ENCODE measurements at regions not wholly inside any gene's neighbourhood (a gene's known extent, or its start where the extent isn't known, plus 50 kb on each side); places are given as distances from the start of the nearest gene placed in this dataset.

DNA sequence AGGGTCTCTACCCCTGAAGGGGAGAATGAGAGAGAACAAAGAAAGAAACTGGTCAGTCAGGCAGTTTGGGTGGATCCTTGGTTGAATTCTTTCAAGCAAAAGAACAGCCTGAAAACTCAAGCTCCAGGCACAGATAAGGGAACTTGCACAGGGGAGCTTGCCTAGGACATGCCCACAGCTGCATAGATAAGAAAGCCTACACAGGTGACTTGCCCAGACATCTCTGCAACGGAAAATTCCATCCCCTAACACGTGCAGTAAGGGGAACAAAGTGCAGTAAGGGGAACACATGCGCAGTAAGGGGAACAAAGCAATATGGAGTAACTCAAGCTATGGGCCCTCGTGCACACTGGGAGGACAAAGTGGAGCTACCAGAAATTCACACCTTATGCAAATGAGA, 540.1 kb upstream of the MIS18BP1 start:
- no peak for DNase-seq
- Mint-ChIP-seq H3K4me3 (ENCODE audit: low read depth, unreplicated experiment) (no peak overlapping the region), H3K36me3 (ENCODE audit: insufficient read depth, unreplicated experiment) (no peaks in the 10 kb centered on the region), H3K9me3 (ENCODE audit: low read depth, unreplicated experiment) (peaks cover 6% of the 10 kb centered on the region), H3K4me1 (ENCODE audit: low read depth, unreplicated experiment) (no peaks in the 10 kb centered on the region), H3K27ac (ENCODE audit: unreplicated experiment) (no peak overlapping the region), H3K27me3 (ENCODE audit: unreplicated experiment) (no peaks in the 10 kb centered on the region)
- intact Hi-C loops (cut with micrococcal nuclease; ENCODE audit: unreplicated experiment) = no loop called here
- CTCF ChIA-PET = interaction anchor here (0.6 kb wide), 1 partner anchor 9 kb away, joined by 3 read pairs; no protein-coding TSS in a partner anchor
- TF ChIP-seq, protein P1, sequence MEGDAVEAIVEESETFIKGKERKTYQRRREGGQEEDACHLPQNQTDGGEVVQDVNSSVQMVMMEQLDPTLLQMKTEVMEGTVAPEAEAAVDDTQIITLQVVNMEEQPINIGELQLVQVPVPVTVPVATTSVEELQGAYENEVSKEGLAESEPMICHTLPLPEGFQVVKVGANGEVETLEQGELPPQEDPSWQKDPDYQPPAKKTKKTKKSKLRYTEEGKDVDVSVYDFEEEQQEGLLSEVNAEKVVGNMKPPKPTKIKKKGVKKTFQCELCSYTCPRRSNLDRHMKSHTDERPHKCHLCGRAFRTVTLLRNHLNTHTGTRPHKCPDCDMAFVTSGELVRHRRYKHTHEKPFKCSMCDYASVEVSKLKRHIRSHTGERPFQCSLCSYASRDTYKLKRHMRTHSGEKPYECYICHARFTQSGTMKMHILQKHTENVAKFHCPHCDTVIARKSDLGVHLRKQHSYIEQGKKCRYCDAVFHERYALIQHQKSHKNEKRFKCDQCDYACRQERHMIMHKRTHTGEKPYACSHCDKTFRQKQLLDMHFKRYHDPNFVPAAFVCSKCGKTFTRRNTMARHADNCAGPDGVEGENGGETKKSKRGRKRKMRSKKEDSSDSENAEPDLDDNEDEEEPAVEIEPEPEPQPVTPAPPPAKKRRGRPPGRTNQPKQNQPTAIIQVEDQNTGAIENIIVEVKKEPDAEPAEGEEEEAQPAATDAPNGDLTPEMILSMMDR (IDR thresholded peaks at IDR 0.05; ENCODE audit: unreplicated experiment) = no peak
- BruUV-seq (replicated peaks) = no TSS peak

DNA sequence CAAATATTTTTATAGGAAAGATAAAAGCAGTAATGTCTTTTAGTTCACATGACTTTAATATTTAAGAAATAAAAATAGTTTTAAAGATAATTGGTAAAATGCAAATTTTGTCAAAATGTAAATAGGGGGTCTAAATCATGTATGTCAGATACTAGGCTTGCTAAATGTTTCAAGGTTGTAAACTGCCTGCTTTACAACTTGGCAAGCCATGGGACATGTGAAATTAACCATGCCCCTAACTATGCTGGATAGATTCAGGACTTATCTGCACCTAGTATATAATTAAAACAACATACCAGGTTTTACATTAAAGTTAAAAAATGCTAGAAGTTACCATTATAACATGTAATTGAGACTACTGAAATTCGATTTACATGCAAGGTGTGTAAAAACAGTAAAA, 537.3 kb upstream of the MIS18BP1 start:
- intact Hi-C loops (cut with micrococcal nuclease; ENCODE audit: unreplicated experiment) = no loop called here
- no TSS peak for BruUV-seq (replicated peaks)
- H3K36me3 Mint-ChIP-seq (ENCODE audit: insufficient read depth, unreplicated experiment) = no peaks in the 10 kb centered on the region
- no peaks in the 10 kb centered on the region for H3K4me1 Mint-ChIP-seq (ENCODE audit: low read depth, unreplicated experiment)
- DNase-seq = no peak
- TF ChIP-seq, protein P1 (IDR thresholded peaks at IDR 0.05; ENCODE audit: unreplicated experiment) = no peak
- CTCF ChIA-PET = no interaction called here
- H3K27me3 Mint-ChIP-seq (ENCODE audit: unreplicated experiment) = no peaks in the 10 kb centered on the region
- no peak overlapping the region for H3K4me3 Mint-ChIP-seq (ENCODE audit: low read depth, unreplicated experiment)
- H3K27ac Mint-ChIP-seq (ENCODE audit: unreplicated experiment) = no peak overlapping the region
- peaks cover 6% of the 10 kb centered on the region for H3K9me3 Mint-ChIP-seq (ENCODE audit: low read depth, unreplicated experiment)

DNA sequence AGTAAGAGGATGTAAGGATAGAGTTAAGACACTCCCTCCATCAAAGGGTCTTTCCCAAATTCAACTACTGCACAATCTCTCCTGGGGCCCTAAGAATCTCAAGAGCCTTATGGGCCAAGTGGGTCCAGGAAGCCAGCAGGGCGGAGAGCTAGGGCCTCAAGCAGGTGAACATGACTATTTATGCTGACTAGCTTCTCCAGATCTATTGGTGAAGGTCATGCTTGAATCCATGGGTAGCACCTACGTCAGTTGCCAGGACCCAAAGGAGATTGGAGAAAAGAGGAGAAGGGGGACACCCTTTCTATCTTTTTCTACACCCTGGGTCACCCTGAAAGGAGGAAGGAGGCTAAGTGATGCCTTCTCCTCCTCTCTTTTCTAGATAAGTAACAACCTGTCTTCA, 534.2 kb upstream of the MIS18BP1 start:
- H3K36me3 Mint-ChIP-seq (ENCODE audit: insufficient read depth, unreplicated experiment) = no peaks in the 10 kb centered on the region
- no peak overlapping the region for H3K27ac Mint-ChIP-seq (ENCODE audit: unreplicated experiment)
- no peak for DNase-seq
- H3K4me3 Mint-ChIP-seq (ENCODE audit: low read depth, unreplicated experiment) = no peak overlapping the region
- H3K27me3 Mint-ChIP-seq (ENCODE audit: unreplicated experiment) = no peaks in the 10 kb centered on the region
- CTCF ChIA-PET = no interaction called here
- intact Hi-C loops (cut with micrococcal nuclease; ENCODE audit: unreplicated experiment) = no loop called here
- TF ChIP-seq, protein P1 (IDR thresholded peaks at IDR 0.05; ENCODE audit: unreplicated experiment) = no peak
- no TSS peak for BruUV-seq (replicated peaks)
- H3K4me1 Mint-ChIP-seq (ENCODE audit: low read depth, unreplicated experiment) = no peaks in the 10 kb centered on the region
- H3K9me3 Mint-ChIP-seq (ENCODE audit: low read depth, unreplicated experiment) = peaks cover 20% of the 10 kb centered on the region

DNA sequence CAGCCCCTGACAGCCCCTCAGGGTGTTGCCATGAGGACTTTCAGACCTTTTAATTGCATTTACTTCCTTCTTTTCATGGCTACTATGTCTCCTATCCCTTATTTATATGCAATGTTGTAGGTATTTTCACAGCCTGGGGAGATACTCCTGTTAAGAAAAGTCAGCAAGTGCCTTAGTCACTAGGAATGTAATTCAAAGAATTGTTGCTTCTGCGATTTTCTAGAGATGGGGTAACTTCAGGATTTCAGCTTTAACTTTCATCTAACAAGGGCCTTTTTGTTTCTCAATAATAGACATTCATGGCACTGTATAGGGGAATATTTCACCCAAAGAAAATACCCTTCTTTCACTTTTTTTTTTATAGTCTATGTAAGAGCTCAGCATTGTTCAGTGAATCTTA, 533.3 kb upstream of the MIS18BP1 start:
- Mint-ChIP-seq H3K9me3 (ENCODE audit: low read depth, unreplicated experiment) (peaks cover 22% of the 10 kb centered on the region), H3K4me3 (ENCODE audit: low read depth, unreplicated experiment) (no peak overlapping the region), H3K27me3 (ENCODE audit: unreplicated experiment) (no peaks in the 10 kb centered on the region), H3K27ac (ENCODE audit: unreplicated experiment) (no peak overlapping the region), H3K4me1 (ENCODE audit: low read depth, unreplicated experiment) (no peaks in the 10 kb centered on the region), H3K36me3 (ENCODE audit: insufficient read depth, unreplicated experiment) (no peaks in the 10 kb centered on the region)
- TF ChIP-seq, protein P1 (IDR thresholded peaks at IDR 0.05; ENCODE audit: unreplicated experiment) = no peak
- DNase-seq = no peak
- CTCF ChIA-PET = no interaction called here
- no TSS peak for BruUV-seq (replicated peaks)
- intact Hi-C loops (cut with micrococcal nuclease; ENCODE audit: unreplicated experiment) = no loop called here

DNA sequence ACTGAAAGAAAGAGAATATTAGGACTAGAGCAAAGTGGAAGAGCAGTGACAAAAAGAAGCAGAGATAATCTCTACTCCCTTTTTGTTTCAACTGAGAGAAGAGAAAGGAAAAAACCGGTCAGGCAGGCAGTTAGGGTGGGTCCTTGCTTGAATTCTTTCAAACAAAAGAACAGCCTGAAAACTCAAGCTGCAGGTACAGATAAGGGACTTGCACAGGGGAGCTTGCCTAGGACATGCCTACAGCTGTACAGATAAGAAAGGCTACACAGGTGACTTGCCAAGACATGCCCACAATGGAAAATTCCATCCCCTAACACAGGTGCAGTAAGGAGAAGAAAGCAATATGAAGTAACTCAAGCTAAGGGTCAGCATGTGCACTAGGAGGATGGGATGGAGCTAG, 532.2 kb upstream of the MIS18BP1 start:
- intact Hi-C loops (cut with micrococcal nuclease; ENCODE audit: unreplicated experiment) = no loop called here
- Mint-ChIP-seq H3K27me3 (ENCODE audit: unreplicated experiment) (no peaks in the 10 kb centered on the region), H3K36me3 (ENCODE audit: insufficient read depth, unreplicated experiment) (no peaks in the 10 kb centered on the region), H3K4me3 (ENCODE audit: low read depth, unreplicated experiment) (no peak overlapping the region), H3K27ac (ENCODE audit: unreplicated experiment) (no peak overlapping the region), H3K9me3 (ENCODE audit: low read depth, unreplicated experiment) (peaks cover 22% of the 10 kb centered on the region), H3K4me1 (ENCODE audit: low read depth, unreplicated experiment) (no peaks in the 10 kb centered on the region)
- no TSS peak for BruUV-seq (replicated peaks)
- TF ChIP-seq, protein P1 (IDR thresholded peaks at IDR 0.05; ENCODE audit: unreplicated experiment) = no peak
- CTCF ChIA-PET = no interaction called here
- DNase-seq = no peak

Data from Calu3 (cell line).